GM12878 (cell line): ENCODE measurements at regions not wholly inside any gene's neighbourhood (a gene's known extent, or its start where the extent isn't known, plus 50 kb on each side); places are given as distances from the start of the nearest gene placed in this dataset.

ENCODE experiments used
- ATAC-seq: fragments of 200-7000 bp; cut with Tn5 transposase; 3 replicates; pipeline ENCODE4 v1.9.1; 2020; ENCODE audit warnings: mild to moderate bottlenecking, moderate library complexity
- BruUV-seq: library from RNA; stranded (reverse); fragments of 400-500 nt; replicated peaks from 2 replicates; lab custom pipeline; 2021; lab: Mats Ljungman, UMichigan
- CTCF ChIA-PET: fragments of 300-600 bp; sonication (Branson Sonifier 250); formaldehyde crosslinking; extraction: SDS; loops from one replicate; lab custom pipeline; 2021; ENCODE audit warnings: inconsistent platforms; lab: Yijun Ruan, JAX
- POLR2A ChIA-PET: fragments of 350-600 bp; formaldehyde crosslinking; extraction: SDS; loops from one replicate; lab custom pipeline; 2021; ENCODE audit warnings: inconsistent platforms; lab: Charles Lee
- RAD21 ChIA-PET: fragments of 300-600 bp; sonication (Branson Sonifier 250); formaldehyde crosslinking; loops from one replicate; lab custom pipeline; 2023; ENCODE audit warnings: antibody characterized with exemption; ENCODE audit not compliant: unreplicated experiment; lab: Charles Lee
- SMC1A ChIA-PET: fragments of 300-600 bp; sonication (Branson Sonifier 250); formaldehyde crosslinking; loops from one replicate; lab custom pipeline; 2023; ENCODE audit not compliant: unreplicated experiment, uncharacterized antibody; lab: Charles Lee
- DNase-seq: peaks from one replicate; pipeline ENCODE4 v3.0.0-alpha.2; 2011; ENCODE audit warnings: low read depth, low spot score
- FAIRE-seq: peaks from 3 replicates; lab custom pipeline; 2011; peaks lifted over from hg19 to GRCh38; lab: Jason Lieb, UNC
- H2AFZ ChIP-seq: 2 replicates; pipeline ENCODE4 v1.6.0; 2011; ENCODE audit warnings: low read depth, low read length, control low read depth; ENCODE audit not compliant: control insufficient read depth
- H3K27ac ChIP-seq: 2 replicates; pipeline ENCODE4 v1.5.1; 2011; ENCODE audit warnings: control low read depth; ENCODE audit not compliant: control insufficient read depth, insufficient read depth
- H3K27me3 ChIP-seq, 2 experiments: replicated peaks in 1 of 2; 2 replicates each; pipeline versions ENCODE4 v1.6.0 to v1.6.1; 2011; ENCODE audit warnings: low read length in 1 of 2; ENCODE audit not compliant: control insufficient read depth in 2 of 2, insufficient read depth in 2 of 2
- H3K36me3 ChIP-seq, 2 experiments: 2 replicates each; pipeline ENCODE4 v1.5.1; 2011; ENCODE audit warnings: low read length in 1 of 2; ENCODE audit not compliant: control insufficient read depth in 2 of 2, insufficient read depth in 2 of 2
- H3K4me1 ChIP-seq: 2 replicates; pipeline ENCODE4 v1.6.1; 2011; ENCODE audit warnings: mild to moderate bottlenecking, low read length, moderate library complexity, mixed read lengths; ENCODE audit not compliant: control insufficient read depth, insufficient read depth
- H3K4me2 ChIP-seq: 2 replicates; pipeline ENCODE4 v1.6.0; 2011; ENCODE audit warnings: control low read depth; ENCODE audit not compliant: control insufficient read depth, insufficient read depth
- H3K4me3 ChIP-seq: fragments of 200-600 bp; sonication (generic); 2 replicates; pipeline ENCODE4 v1.5.1; 2016
- H3K79me2 ChIP-seq: 2 replicates; pipeline ENCODE4 v1.6.0; 2011; ENCODE audit warnings: low read length; ENCODE audit not compliant: control insufficient read depth, insufficient read depth
- H3K9ac ChIP-seq: 2 replicates; pipeline ENCODE4 v1.8.0; 2011; ENCODE audit warnings: low read length, control low read depth, mixed read lengths; ENCODE audit not compliant: control insufficient read depth, insufficient read depth
- H3K9me3 ChIP-seq: replicated peaks from 3 replicates; pipeline ENCODE4 v1.5.1; 2011; ENCODE audit warnings: mild to moderate bottlenecking, low read length; ENCODE audit not compliant: control insufficient read depth, insufficient read depth
- H4K20me1 ChIP-seq: 2 replicates; pipeline ENCODE4 v1.6.0; 2011; ENCODE audit not compliant: control insufficient read depth, insufficient read depth
- ETV6 ChIP-seq, 2 experiments: fragments of 450-650 bp in 1 of 2; IDR thresholded peaks in 1 of 2; conservative IDR thresholded peaks in 1 of 2; 2 replicates each; pipeline ENCODE4 v1.6.1; 2014; ENCODE audit warnings: antibody characterized with exemption in 1 of 2, borderline replicate concordance in 1 of 2, low read depth in 1 of 2, mild to moderate bottlenecking in 1 of 2, moderate library complexity in 1 of 2
- MEF2B ChIP-seq: fragments of 450-650 bp; IDR thresholded peaks from 2 replicates; pipeline ENCODE4 v1.6.1; 2018; ENCODE audit warnings: mild to moderate bottlenecking, moderate library complexity; ENCODE audit not compliant: partially characterized antibody, poor library complexity, severe bottlenecking
- NR2C1 ChIP-seq: fragments of 450-650 bp; IDR thresholded peaks from 2 replicates; pipeline ENCODE4 v1.6.1; 2017; ENCODE audit warnings: antibody characterized with exemption, mild to moderate bottlenecking, moderate library complexity
- NRF1 ChIP-seq: conservative IDR thresholded peaks from 2 replicates; pipeline ENCODE4 v1.6.1; 2011; ENCODE audit warnings: mild to moderate bottlenecking, low read depth, low read length, improper control_type of control experiment
- RAD21 ChIP-seq: IDR thresholded peaks from 2 replicates; pipeline ENCODE4 v1.6.1; 2011; ENCODE audit warnings: mild to moderate bottlenecking, low read depth, low read length, moderate library complexity; ENCODE audit not compliant: insufficient read depth
- SIX5 ChIP-seq: IDR thresholded peaks from 2 replicates; pipeline ENCODE4 v1.6.1; 2011; ENCODE audit warnings: mild to moderate bottlenecking, low read depth, low read length, moderate library complexity; ENCODE audit not compliant: severe bottlenecking
- TCF3 ChIP-seq: IDR thresholded peaks from 2 replicates; pipeline ENCODE4 v1.6.1; 2012; ENCODE audit warnings: low read depth, mild to moderate bottlenecking, low read length, borderline replicate concordance; ENCODE audit not compliant: insufficient read depth
- ZNF274 ChIP-seq: IDR thresholded peaks from one replicate; pipeline ENCODE4 v1.8.0; 2011; ENCODE audit not compliant: insufficient read length, insufficient read depth
- WGBS: methylation state at CpG from one replicate; pipeline ENCODE4 v1.1.6; 2016; ENCODE audit warnings: low lambda C conversion rate; ENCODE audit not compliant: insufficient replicate concordance, insufficient coverage; ENCODE audit errors: missing lambda C conversion rate; 5-methylcytosine and 5-hydroxymethylcytosine counted together
- in situ Hi-C: fragments of 300-500 bp; cut with MboI; formaldehyde crosslinking; loops from 9 replicates; pipeline ENCODE4 v1.14.3; 2018; ENCODE audit warnings: mixed read lengths
- intact Hi-C: fragments of 100-400 bp; cut with micrococcal nuclease; formaldehyde crosslinking; loops from one replicate; pipeline ENCODE4 v1.14.2; 2022; ENCODE audit not compliant: unreplicated experiment
- TF ChIP-seq, protein P1 (sequence below): fragments of 450-650 bp; IDR thresholded peaks from 2 replicates; pipeline ENCODE4 v1.6.1; 2017; ENCODE audit warnings: borderline replicate concordance

DNA sequence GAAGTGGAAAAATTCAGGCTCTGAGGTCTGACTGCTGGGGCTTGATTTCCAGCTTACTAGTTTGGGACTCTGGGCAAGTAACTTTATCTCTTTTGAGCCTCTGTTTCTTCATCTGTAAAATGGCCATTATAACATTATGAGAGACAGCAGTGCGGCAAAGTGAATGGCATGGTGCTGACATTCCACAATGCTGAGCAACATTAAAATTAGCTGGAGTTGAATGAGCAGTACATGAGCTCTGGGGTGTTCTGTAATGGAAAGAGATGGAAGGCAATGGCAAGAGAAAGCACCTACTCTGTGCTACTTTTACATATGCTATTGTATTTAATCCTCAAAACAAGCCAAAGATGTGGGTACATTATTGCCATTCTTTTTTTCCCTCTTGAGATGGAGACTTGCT is 535.7 kb upstream of the CDH11 start:
- in situ Hi-C loops, result no loop called here
- Histone ChIP-seq H3K4me2 (no peak overlapping the region), H3K9ac (no peak overlapping the region), H3K79me2 (no peaks in the 10 kb centered on the region), H3K9me3 (no peaks in the 10 kb centered on the region), H3K36me3 (no peaks in the 10 kb centered on the region), H3K4me1 (no peaks in the 10 kb centered on the region), H4K20me1 (no peaks in the 10 kb centered on the region), H3K27me3 (no peaks in the 10 kb centered on the region), H3K27ac (no peak overlapping the region), H2AFZ (no peak overlapping the region), H3K4me3 (no peak overlapping the region)
- no peak for ATAC-seq
- POLR2A ChIA-PET, result no interaction called here
- intact Hi-C loops, result no loop called here
- BruUV-seq, result no TSS peak
- TF ChIP-seq ZNF274, result no peak
- no peak for TF ChIP-seq NR2C1
- TF ChIP-seq RAD21, result no peak
- TF ChIP-seq NRF1, result no peak
- no peak for TF ChIP-seq ETV6 (conservative IDR thresholded peaks at IDR 0.05 in 1 of 2, IDR thresholded peaks at IDR 0.05 in 1 of 2; ENCODE audit: borderline replicate concordance in 1 of 2, low read depth in 1 of 2)
- no peak for TF ChIP-seq SIX5
- no peak for TF ChIP-seq MEF2B
- TF ChIP-seq, protein P1, sequence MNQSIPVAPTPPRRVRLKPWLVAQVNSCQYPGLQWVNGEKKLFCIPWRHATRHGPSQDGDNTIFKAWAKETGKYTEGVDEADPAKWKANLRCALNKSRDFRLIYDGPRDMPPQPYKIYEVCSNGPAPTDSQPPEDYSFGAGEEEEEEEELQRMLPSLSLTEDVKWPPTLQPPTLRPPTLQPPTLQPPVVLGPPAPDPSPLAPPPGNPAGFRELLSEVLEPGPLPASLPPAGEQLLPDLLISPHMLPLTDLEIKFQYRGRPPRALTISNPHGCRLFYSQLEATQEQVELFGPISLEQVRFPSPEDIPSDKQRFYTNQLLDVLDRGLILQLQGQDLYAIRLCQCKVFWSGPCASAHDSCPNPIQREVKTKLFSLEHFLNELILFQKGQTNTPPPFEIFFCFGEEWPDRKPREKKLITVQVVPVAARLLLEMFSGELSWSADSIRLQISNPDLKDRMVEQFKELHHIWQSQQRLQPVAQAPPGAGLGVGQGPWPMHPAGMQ, result no peak
- TF ChIP-seq TCF3, result no peak
- CTCF ChIA-PET, result no interaction called here
- no peak for FAIRE-seq
- WGBS, result 90% methylated on average over 1 of the region's 1 CpG
- RAD21 ChIA-PET, result no interaction called here
- no peak for DNase-seq
- SMC1A ChIA-PET, result no interaction called here
